ENCODE measurements at regions not wholly inside any gene's neighbourhood (a gene's known extent, or its start where the extent isn't known, plus 50 kb on each side); places are given as distances from the start of the nearest gene placed in this dataset.

- Histone ChIP-seq H3K4me1 (ENCODE audit: insufficient read depth, poor library complexity, severe bottlenecking) (no peaks in the 10 kb centered on the region), H3K27me3 (ENCODE audit: insufficient read depth, poor library complexity, severe bottlenecking) (no peaks in the 10 kb centered on the region), H3K36me3 (ENCODE audit: low read depth) (no peaks in the 10 kb centered on the region), H3K27ac (ENCODE audit: poor library complexity, severe bottlenecking) (no peak overlapping the region), H3K9me3 (ENCODE audit: severe bottlenecking) (no peaks in the 10 kb centered on the region), H3K4me3 (ENCODE audit: severe bottlenecking) (no peak overlapping the region)
- DNase-seq (ENCODE audit: low spot score) (no peak), ATAC-seq (ENCODE audit: low read depth) (no peak)
- TF ChIP-seq, protein P1, sequence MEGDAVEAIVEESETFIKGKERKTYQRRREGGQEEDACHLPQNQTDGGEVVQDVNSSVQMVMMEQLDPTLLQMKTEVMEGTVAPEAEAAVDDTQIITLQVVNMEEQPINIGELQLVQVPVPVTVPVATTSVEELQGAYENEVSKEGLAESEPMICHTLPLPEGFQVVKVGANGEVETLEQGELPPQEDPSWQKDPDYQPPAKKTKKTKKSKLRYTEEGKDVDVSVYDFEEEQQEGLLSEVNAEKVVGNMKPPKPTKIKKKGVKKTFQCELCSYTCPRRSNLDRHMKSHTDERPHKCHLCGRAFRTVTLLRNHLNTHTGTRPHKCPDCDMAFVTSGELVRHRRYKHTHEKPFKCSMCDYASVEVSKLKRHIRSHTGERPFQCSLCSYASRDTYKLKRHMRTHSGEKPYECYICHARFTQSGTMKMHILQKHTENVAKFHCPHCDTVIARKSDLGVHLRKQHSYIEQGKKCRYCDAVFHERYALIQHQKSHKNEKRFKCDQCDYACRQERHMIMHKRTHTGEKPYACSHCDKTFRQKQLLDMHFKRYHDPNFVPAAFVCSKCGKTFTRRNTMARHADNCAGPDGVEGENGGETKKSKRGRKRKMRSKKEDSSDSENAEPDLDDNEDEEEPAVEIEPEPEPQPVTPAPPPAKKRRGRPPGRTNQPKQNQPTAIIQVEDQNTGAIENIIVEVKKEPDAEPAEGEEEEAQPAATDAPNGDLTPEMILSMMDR (IDR thresholded peaks at IDR 0.05; ENCODE audit: poor library complexity, severe bottlenecking) = no peak
Measured at GRCh38 chr18:45497595-45498286, 117.5 kb upstream of the SLC14A2 start.

DNA sequence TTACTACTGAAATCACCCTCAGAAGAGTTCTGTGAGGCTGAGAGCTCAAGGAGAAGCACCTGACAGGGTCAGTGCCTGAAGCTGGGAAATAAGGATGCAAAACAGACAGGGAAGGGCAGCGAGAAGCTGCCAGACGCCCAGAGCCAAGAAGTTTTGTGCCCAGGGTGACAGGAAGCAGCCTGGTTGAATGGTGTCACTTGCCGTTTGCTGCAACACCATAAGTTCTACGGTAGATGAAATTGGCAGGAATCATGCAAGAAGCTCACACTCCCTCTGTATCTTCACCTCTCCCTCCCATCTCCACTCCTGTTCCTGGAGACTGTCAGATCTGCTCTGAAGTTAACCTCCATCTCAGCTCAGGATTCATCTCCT lies 117.0 kb upstream of the SLC14A2 start:
- no peak overlapping the region for H3K27ac ChIP-seq (ENCODE audit: poor library complexity, severe bottlenecking)
- no peaks in the 10 kb centered on the region for H3K4me1 ChIP-seq (ENCODE audit: insufficient read depth, poor library complexity, severe bottlenecking)
- no peaks in the 10 kb centered on the region for H3K36me3 ChIP-seq (ENCODE audit: low read depth)
- H3K27me3 ChIP-seq (ENCODE audit: insufficient read depth, poor library complexity, severe bottlenecking) = no peaks in the 10 kb centered on the region
- H3K9me3 ChIP-seq (ENCODE audit: severe bottlenecking) = no peaks in the 10 kb centered on the region
- TF ChIP-seq, protein P1 (IDR thresholded peaks at IDR 0.05; ENCODE audit: poor library complexity, severe bottlenecking) = no peak
- ATAC-seq (ENCODE audit: low read depth) (no peak), DNase-seq (ENCODE audit: low spot score) (no peak)
- no peak overlapping the region for H3K4me3 ChIP-seq (ENCODE audit: severe bottlenecking)

- no peak overlapping the region for H3K4me3 ChIP-seq (ENCODE audit: severe bottlenecking)
- DNase-seq (ENCODE audit: low spot score) = no peak
Measured at GRCh38 chr18:45503990-45504389, 111.3 kb upstream of the SLC14A2 start.

GRCh38 chr18:45505497-45506206 lies 109.6 kb upstream of the SLC14A2 start:
- no peaks in the 10 kb centered on the region for H3K27me3 ChIP-seq (ENCODE audit: insufficient read depth, poor library complexity, severe bottlenecking)
- no peaks in the 10 kb centered on the region for H3K9me3 ChIP-seq (ENCODE audit: severe bottlenecking)
- TF ChIP-seq, protein P1 (IDR thresholded peaks at IDR 0.05; ENCODE audit: poor library complexity, severe bottlenecking) = no peak
- no peaks in the 10 kb centered on the region for H3K4me1 ChIP-seq (ENCODE audit: insufficient read depth, poor library complexity, severe bottlenecking)
- no peaks in the 10 kb centered on the region for H3K36me3 ChIP-seq (ENCODE audit: low read depth)
- DNase-seq (ENCODE audit: low spot score) = no peak
- ATAC-seq (ENCODE audit: low read depth) = no peak
- no peak overlapping the region for H3K27ac ChIP-seq (ENCODE audit: poor library complexity, severe bottlenecking)
- H3K4me3 ChIP-seq (ENCODE audit: severe bottlenecking) = no peak overlapping the region

More at GRCh38 chr18:45503990-45504389, 111.3 kb upstream of the SLC14A2 start:
- TF ChIP-seq, protein P1 (IDR thresholded peaks at IDR 0.05; ENCODE audit: poor library complexity, severe bottlenecking) = no peak
- Histone ChIP-seq H3K9me3 (ENCODE audit: severe bottlenecking) (no peaks in the 10 kb centered on the region), H3K4me1 (ENCODE audit: insufficient read depth, poor library complexity, severe bottlenecking) (no peaks in the 10 kb centered on the region), H3K36me3 (ENCODE audit: low read depth) (no peaks in the 10 kb centered on the region), H3K27ac (ENCODE audit: poor library complexity, severe bottlenecking) (no peak overlapping the region), H3K27me3 (ENCODE audit: insufficient read depth, poor library complexity, severe bottlenecking) (no peaks in the 10 kb centered on the region)
- no peak for ATAC-seq (ENCODE audit: low read depth)

DNA sequence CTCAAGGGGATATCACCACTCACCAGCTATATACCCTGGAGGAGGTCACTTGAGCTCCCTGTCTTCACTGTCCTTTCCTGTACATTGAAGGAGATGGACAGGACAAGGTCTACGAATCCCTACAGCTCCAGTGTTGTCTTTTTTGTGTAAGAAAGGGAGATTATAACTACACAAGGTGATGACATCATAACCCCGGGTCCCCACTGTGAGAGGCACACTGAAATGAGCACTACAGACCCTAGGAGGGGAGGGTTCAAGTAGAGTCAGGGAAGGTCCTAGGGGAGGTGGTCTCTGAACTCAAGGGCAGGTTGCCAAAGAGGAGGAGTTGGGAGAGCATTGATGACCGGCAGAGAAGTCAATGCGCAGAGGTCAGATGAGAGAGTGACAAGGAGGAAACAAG lies 108.3 kb upstream of the SLC14A2 start:
- Histone ChIP-seq H3K4me1 (ENCODE audit: insufficient read depth, poor library complexity, severe bottlenecking) (no peaks in the 10 kb centered on the region), H3K27me3 (ENCODE audit: insufficient read depth, poor library complexity, severe bottlenecking) (no peaks in the 10 kb centered on the region), H3K4me3 (ENCODE audit: severe bottlenecking) (no peak overlapping the region), H3K27ac (ENCODE audit: poor library complexity, severe bottlenecking) (no peak overlapping the region), H3K36me3 (ENCODE audit: low read depth) (no peaks in the 10 kb centered on the region), H3K9me3 (ENCODE audit: severe bottlenecking) (no peaks in the 10 kb centered on the region)
- no peak for DNase-seq (ENCODE audit: low spot score)
- TF ChIP-seq, protein P1 (IDR thresholded peaks at IDR 0.05; ENCODE audit: poor library complexity, severe bottlenecking) = no peak
- no peak for ATAC-seq (ENCODE audit: low read depth)
